GM12892 (cell line): ENCODE measurements at regions not wholly inside any gene's neighbourhood (a gene's known extent, or its start where the extent isn't known, plus 50 kb on each side); places are given as distances from the start of the nearest gene placed in this dataset.

Source experiments
- POLR2AphosphoS5 ChIP-seq: IDR thresholded peaks from 2 replicates; pipeline ENCODE4 v1.6.1; 2011; ENCODE audit warnings: low read depth, low read length, control low read depth
- TAF1 ChIP-seq: IDR thresholded peaks from 2 replicates; pipeline ENCODE4 v1.6.1; 2011; ENCODE audit warnings: low read depth, mild to moderate bottlenecking, control low read depth, low read length, borderline replicate concordance

GRCh38 chr11:23846902-23847422, 649.9 kb upstream of the LUZP2 start:
- no peak for TF ChIP-seq POLR2AphosphoS5
- TF ChIP-seq TAF1 = no peak
